Gastroesophageal sphincter (tissue), 4 donors: ENCODE measurements at regions not wholly inside any gene's neighbourhood (a gene's known extent, or its start where the extent isn't known, plus 50 kb on each side); places are given as distances from the start of the nearest gene placed in this dataset.
A peak's percentile ranks its signal among the peaks of the same experiment; 100 is the strongest.

Experiments used
- ATAC-seq: fragments of 150-250 bp; one replicate; pipeline ENCODE4 v1.9.1; 2016; ENCODE audit warnings: mild to moderate bottlenecking, moderate library complexity
- H3K27ac ChIP-seq, 4 donors: fragments of 200-600 bp; sonication (generic) in 3 of 4; 1 replicate in 3 of 4; 2 replicates in 1 of 4; pipeline ENCODE4 v1.5.1; 2016 to 2019
- H3K27me3 ChIP-seq: fragments of 200-600 bp; sonication (generic); one replicate; pipeline ENCODE4 v1.5.1; 2019
- H3K36me3 ChIP-seq, 2 donors: fragments of 200-600 bp; sonication (generic); one replicate each; pipeline ENCODE4 v1.5.1; 2019; ENCODE audit warnings: control low read depth in 1 of 2
- H3K4me1 ChIP-seq, 3 donors: fragments of 200-600 bp; sonication (generic); 1 replicate in 2 of 3; 2 replicates in 1 of 3; pipeline ENCODE4 v1.5.1; 2016 to 2019; ENCODE audit warnings: control low read depth in 2 of 3
- H3K4me3 ChIP-seq, 2 donors: fragments of 200-600 bp; sonication (generic); one replicate each; pipeline ENCODE4 v1.5.1; 2019; ENCODE audit warnings: mild to moderate bottlenecking in 1 of 2, moderate library complexity in 1 of 2
- H3K9me3 ChIP-seq, 3 donors: fragments of 200-600 bp; sonication (generic); one replicate each; pipeline ENCODE4 v1.5.1; 2017 to 2019; ENCODE audit warnings: control low read depth in 2 of 3
- EP300 ChIP-seq: sonication (generic); formaldehyde crosslinking; IDR thresholded peaks from one replicate; pipeline ENCODE4 v1.6.1; 2017; ENCODE audit warnings: antibody characterized with exemption, mild to moderate bottlenecking
- POLR2A ChIP-seq, 2 donors: fragments of 450-650 bp; IDR thresholded peaks; one replicate each; pipeline ENCODE4 v1.6.1; 2017; ENCODE audit warnings: antibody characterized with exemption in 2 of 2, mild to moderate bottlenecking in 2 of 2, moderate library complexity in 1 of 2
- POLR2AphosphoS5 ChIP-seq: sonication (generic); formaldehyde crosslinking; IDR thresholded peaks from one replicate; pipeline ENCODE4 v1.6.1; 2017; ENCODE audit warnings: antibody characterized with exemption
- WGBS, 2 donors: methylation state at CpG; one replicate each; pipeline ENCODE4 v1.1.5; 2018; ENCODE audit warnings: low coverage in 1 of 2; 5-methylcytosine and 5-hydroxymethylcytosine counted together
- TF ChIP-seq, protein P1 (sequence below), 4 experiments: fragments of 200-600 bp in 2 of 4; fragments of 450-650 bp in 2 of 4; sonication (generic) in 1 of 4; IDR thresholded peaks; one replicate each; pipeline ENCODE4 v1.5.1; 2017 to 2019; ENCODE audit warnings: antibody characterized with exemption in 4 of 4, mild to moderate bottlenecking in 2 of 4, moderate library complexity in 2 of 4

DNA sequence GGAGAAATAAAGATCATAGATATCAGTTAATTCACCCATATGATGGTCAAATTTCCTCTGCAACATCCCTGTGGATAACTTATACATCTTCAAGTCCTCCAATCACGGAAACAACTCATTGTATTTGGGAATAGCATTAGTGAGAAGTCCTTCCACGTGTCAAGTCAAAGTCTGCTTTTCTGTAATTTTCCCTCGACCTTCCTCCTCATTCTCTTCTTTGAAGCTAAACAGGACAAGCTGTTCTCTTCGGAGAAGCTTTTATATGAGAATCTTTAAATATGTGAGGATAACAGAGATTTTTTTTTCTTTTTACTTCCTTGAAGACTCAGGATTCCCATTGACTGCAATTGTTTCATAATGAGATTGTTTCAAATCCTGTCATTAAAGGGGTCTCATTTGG lies 230.4 kb downstream of the ZPLD1 start:
- no peak overlapping the region for H3K27ac ChIP-seq
- H3K4me3 ChIP-seq, result no peak overlapping the region
- no peak for ATAC-seq
- H3K36me3 ChIP-seq, result no peaks in the 10 kb centered on the region
- WGBS, 2 donors, result 72 to 85% methylated on average over 3 to 4 of the region's 4 CpGs
- TF ChIP-seq POLR2A (IDR thresholded peaks at IDR 0.05) (no peak), POLR2AphosphoS5 (no peak), EP300 (no peak)
- TF ChIP-seq, protein P1, sequence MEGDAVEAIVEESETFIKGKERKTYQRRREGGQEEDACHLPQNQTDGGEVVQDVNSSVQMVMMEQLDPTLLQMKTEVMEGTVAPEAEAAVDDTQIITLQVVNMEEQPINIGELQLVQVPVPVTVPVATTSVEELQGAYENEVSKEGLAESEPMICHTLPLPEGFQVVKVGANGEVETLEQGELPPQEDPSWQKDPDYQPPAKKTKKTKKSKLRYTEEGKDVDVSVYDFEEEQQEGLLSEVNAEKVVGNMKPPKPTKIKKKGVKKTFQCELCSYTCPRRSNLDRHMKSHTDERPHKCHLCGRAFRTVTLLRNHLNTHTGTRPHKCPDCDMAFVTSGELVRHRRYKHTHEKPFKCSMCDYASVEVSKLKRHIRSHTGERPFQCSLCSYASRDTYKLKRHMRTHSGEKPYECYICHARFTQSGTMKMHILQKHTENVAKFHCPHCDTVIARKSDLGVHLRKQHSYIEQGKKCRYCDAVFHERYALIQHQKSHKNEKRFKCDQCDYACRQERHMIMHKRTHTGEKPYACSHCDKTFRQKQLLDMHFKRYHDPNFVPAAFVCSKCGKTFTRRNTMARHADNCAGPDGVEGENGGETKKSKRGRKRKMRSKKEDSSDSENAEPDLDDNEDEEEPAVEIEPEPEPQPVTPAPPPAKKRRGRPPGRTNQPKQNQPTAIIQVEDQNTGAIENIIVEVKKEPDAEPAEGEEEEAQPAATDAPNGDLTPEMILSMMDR (IDR thresholded peaks at IDR 0.05), result no peak
- no peaks in the 10 kb centered on the region for H3K27me3 ChIP-seq
- H3K4me1 ChIP-seq, result no peaks in the 10 kb centered on the region
- peaks cover 0 to 7% (median 0%) of the 10 kb centered on the region in 3 donors for H3K9me3 ChIP-seq

DNA sequence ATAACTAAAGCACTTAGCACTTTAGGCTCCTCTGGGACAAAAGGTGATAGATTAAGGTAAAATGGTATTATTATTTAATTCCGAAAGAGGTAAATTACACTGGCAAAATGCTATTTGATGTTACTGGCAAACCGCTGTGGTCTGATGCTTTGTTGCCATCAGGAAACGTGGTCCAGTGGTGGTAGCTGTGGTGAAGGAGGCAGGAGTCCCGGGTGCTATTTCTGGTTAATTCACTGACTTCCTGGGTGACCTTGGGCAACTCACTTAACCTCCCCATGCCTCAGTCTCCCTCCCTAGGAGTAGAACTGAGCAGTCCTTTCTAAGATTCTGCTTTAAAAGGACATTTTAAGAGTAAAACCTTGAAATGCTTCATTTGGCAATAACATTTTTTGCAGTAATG lies 233.4 kb downstream of the ZPLD1 start:
- Histone ChIP-seq H3K27me3 (no peaks in the 10 kb centered on the region), H3K4me1 (no peaks in the 10 kb centered on the region), H3K27ac (no peak overlapping the region), H3K36me3 (no peaks in the 10 kb centered on the region), H3K9me3 (peaks cover 0 to 7% (median 0%) of the 10 kb centered on the region in 3 donors), H3K4me3 (no peak overlapping the region)
- WGBS, 2 donors, result 70 to 81% methylated on average over 4 of the region's 4 CpGs
- TF ChIP-seq POLR2A (IDR thresholded peaks at IDR 0.05) (no peak), POLR2AphosphoS5 (no peak), EP300 (no peak)
- TF ChIP-seq, protein P1 (IDR thresholded peaks at IDR 0.05), result no peak
- no peak for ATAC-seq

DNA sequence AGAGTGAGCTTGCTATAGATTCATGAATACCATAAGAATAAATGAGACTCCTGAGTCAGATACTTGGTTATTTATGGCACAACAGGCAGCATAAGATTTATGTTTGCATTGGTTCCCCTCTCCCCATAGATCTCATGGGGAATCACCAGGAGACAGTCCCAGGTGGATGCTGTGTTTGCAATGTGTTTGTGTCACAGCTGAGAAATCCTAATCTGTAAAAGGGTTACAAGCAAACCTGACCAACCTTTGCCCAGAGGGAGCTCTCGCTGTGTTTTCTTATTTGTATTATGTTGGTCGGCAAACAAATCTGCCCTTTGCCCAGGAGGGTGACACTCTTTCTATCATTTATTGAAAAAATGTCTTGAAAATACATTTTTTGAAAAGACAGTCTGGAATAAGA lies 236.2 kb downstream of the ZPLD1 start:
- Histone ChIP-seq H3K4me3 (no peak overlapping the region), H3K27me3 (no peaks in the 10 kb centered on the region), H3K4me1 (no peaks in the 10 kb centered on the region), H3K9me3 (no peaks in the 10 kb centered on the region), H3K27ac (no peak overlapping the region), H3K36me3 (no peaks in the 10 kb centered on the region)
- ATAC-seq, result no peak
- WGBS, 2 donors, result 67 to 75% methylated on average over 2 of the region's 2 CpGs
- TF ChIP-seq EP300 (no peak), POLR2A (IDR thresholded peaks at IDR 0.05) (no peak), POLR2AphosphoS5 (no peak)
- TF ChIP-seq, protein P1 (IDR thresholded peaks at IDR 0.05), result no peak

DNA sequence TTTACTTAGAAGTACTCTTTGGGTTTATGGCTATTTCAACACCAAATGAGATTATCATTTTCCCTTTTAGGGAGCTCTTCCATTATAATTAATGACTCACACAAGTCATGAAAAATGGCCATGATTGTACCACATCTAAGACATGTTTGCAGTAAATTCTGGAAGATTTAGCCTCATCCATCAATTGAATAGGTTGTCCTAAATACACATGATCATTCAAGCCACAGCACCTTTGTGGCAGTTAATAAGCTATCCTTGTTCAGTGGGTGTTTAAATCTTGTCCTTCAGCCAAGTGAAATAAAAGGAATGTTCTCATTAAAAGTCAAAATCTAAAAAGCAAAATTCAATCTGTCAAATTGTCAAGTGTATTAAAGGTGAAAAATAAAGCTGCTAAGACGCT lies 237.5 kb downstream of the ZPLD1 start:
- no peak for ATAC-seq
- Histone ChIP-seq H3K27ac (no peak overlapping the region), H3K4me3 (no peak overlapping the region), H3K27me3 (no peaks in the 10 kb centered on the region), H3K9me3 (no peaks in the 10 kb centered on the region), H3K36me3 (no peaks in the 10 kb centered on the region), H3K4me1 (no peaks in the 10 kb centered on the region)
- TF ChIP-seq EP300, result no peak
- TF ChIP-seq POLR2AphosphoS5, result no peak
- no peak for TF ChIP-seq POLR2A (IDR thresholded peaks at IDR 0.05)
- TF ChIP-seq, protein P1 (IDR thresholded peaks at IDR 0.05), result no peak
- 37 to 40% methylated on average over 1 of the region's 1 CpG for WGBS, 2 donors

DNA sequence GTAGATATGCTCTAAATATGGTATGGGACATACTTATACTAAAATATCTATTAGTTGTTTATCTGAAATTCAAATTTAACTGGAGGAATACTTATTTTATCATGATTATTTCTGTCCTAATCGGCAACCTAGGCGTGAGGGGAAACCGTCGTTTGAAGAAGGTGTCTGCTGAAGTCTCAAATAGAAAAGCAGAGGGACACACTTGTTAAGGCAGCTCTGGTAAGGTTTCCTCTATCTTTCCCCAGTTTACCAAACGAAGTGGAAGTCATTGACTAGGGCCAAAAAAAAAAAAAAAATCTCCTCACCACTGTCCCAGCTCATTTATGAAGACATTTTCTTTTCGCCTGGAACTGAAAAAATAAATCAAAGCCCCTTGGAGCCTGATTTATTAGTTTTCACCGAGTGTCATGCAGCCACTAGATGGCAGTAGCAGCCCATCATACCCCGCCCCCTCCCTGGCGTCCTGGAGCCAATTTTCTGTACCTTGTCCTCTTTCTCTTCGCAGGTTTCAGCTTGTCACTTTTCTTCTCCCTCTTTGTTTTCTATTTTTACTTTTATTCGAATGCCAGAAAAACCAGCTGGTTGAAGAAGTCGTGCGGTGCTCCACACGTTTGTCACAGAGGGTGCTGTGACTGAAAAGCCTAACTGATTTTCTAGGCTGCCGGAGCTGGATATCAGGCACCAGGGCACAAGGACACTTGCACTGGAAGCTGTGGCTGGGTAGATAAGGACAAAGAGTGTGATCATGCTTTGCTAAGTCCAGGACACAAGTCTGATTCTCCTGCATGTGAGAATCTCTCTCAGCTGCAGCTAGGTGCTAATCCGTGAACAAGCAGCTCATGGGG lies 238.7 kb downstream of the ZPLD1 start:
- TF ChIP-seq, protein P1 (IDR thresholded peaks at IDR 0.05), result peak; percentile 55 to 77 (median 62)
- TF ChIP-seq POLR2A (IDR thresholded peaks at IDR 0.05) (no peak), POLR2AphosphoS5 (no peak)

More for the DNA sequence above, 238.7 kb downstream of the ZPLD1 start:
- no peaks in the 10 kb centered on the region for H3K4me1 ChIP-seq
- WGBS, 2 donors, result 18 to 21% methylated on average over 11 to 13 of the region's 16 CpGs
- H3K9me3 ChIP-seq, result no peaks in the 10 kb centered on the region
- H3K4me3 ChIP-seq, result no peak overlapping the region
- no peaks in the 10 kb centered on the region for H3K27me3 ChIP-seq
- no peak overlapping the region for H3K27ac ChIP-seq
- no peaks in the 10 kb centered on the region for H3K36me3 ChIP-seq
- peak; percentile 55 for ATAC-seq
